GM21529 (cell line): ENCODE measurements at regions not wholly inside any gene's neighbourhood (a gene's known extent, or its start where the extent isn't known, plus 50 kb on each side); places are given as distances from the start of the nearest gene placed in this dataset.
A peak's percentile ranks its signal among the peaks of the same experiment; 100 is the strongest.

Experiments
- ATAC-seq: cut with Tn5 transposase; IDR thresholded peaks from one replicate; pipeline ENCODE4 v1.9.1; 2021; ENCODE audit not compliant: unreplicated experiment

GRCh38 chr6:130670142-130670541, 157.1 kb upstream of the SMLR1 start:
- ATAC-seq: no peak

- no peak for ATAC-seq
These were observed 156.1 kb upstream of the SMLR1 start for GRCh38 chr6:130671119-130671518.

GRCh38 chr6:130671577-130671976, 155.6 kb upstream of the SMLR1 start:
- ATAC-seq: no peak

GRCh38 chr6:130672153-130672552, 155.1 kb upstream of the SMLR1 start:
- no peak for ATAC-seq

GRCh38 chr6:130674604-130675003, 152.6 kb upstream of the SMLR1 start:
- no peak for ATAC-seq

- no peak for ATAC-seq
These were observed 152.1 kb upstream of the SMLR1 start for GRCh38 chr6:130675072-130675471.

- no peak for ATAC-seq
These were observed 151.0 kb upstream of the SMLR1 start for GRCh38 chr6:130676077-130676772.

GRCh38 chr6:130676773-130677144, 150.4 kb upstream of the SMLR1 start:
- ATAC-seq: no peak

GRCh38 chr6:130677312-130677711, 149.9 kb upstream of the SMLR1 start:
- no peak for ATAC-seq

GRCh38 chr6:130677766-130678165, 149.4 kb upstream of the SMLR1 start:
- ATAC-seq: no peak

- no peak for ATAC-seq
These were observed 147.5 kb upstream of the SMLR1 start for GRCh38 chr6:130679684-130680083.

GRCh38 chr6:130680116-130680515, 147.1 kb upstream of the SMLR1 start:
- ATAC-seq: no peak

- no peak for ATAC-seq
These were observed 146.2 kb upstream of the SMLR1 start for GRCh38 chr6:130681028-130681427.

GRCh38 chr6:130682066-130682465, 145.1 kb upstream of the SMLR1 start:
- no peak for ATAC-seq

GRCh38 chr6:130683761-130684517, 143.3 kb upstream of the SMLR1 start:
- ATAC-seq: no peak

GRCh38 chr6:130692659-130693058, 134.5 kb upstream of the SMLR1 start:
- ATAC-seq: no peak

- no peak for ATAC-seq
These were observed 133.3 kb upstream of the SMLR1 start for GRCh38 chr6:130693944-130694343.

- no peak for ATAC-seq
These were observed 132.6 kb upstream of the SMLR1 start for GRCh38 chr6:130694606-130695005.

- ATAC-seq: no peak
These were observed 130.4 kb upstream of the SMLR1 start for GRCh38 chr6:130696806-130697205.

- ATAC-seq: peak; percentile 34
These were observed 129.8 kb upstream of the SMLR1 start for GRCh38 chr6:130697271-130697994.

- ATAC-seq: peak; percentile 95
These were observed 129.1 kb upstream of the SMLR1 start for GRCh38 chr6:130697995-130698535.

- no peak for ATAC-seq
These were observed 127.5 kb upstream of the SMLR1 start for GRCh38 chr6:130699742-130700141.
